Stimulated activated CD4-positive, alpha-beta T cell treated with anti-CD3 and anti-CD28 coated beads, Interleukin-12 subunit alpha, Interleukin-12 subunit beta, amount 100 ng/mL, for 48 hours (primary cell): ENCODE measurements at regions not wholly inside any gene's neighbourhood (a gene's known extent, or its start where the extent isn't known, plus 50 kb on each side); places are given as distances from the start of the nearest gene placed in this dataset.

Experiments used
- DNase-seq, 3 donors: peaks; one replicate each; pipeline ENCODE4 v3.0.0-alpha.2; 2020; ENCODE audit warnings: low read depth in 2 of 3, low spot score in 1 of 3

- no peak for DNase-seq
These were observed 748.7 kb downstream of the TLE4 start for GRCh38 chr9:80320480-80320879.

- no peak for DNase-seq
These were observed 733.4 kb downstream of the TLE4 start for GRCh38 chr9:80305136-80305535.

GRCh38 chr9:80294955-80295354 lies 723.2 kb downstream of the TLE4 start:
- no peak for DNase-seq

GRCh38 chr9:80294318-80294717 lies 722.6 kb downstream of the TLE4 start:
- DNase-seq: no peak

DNA sequence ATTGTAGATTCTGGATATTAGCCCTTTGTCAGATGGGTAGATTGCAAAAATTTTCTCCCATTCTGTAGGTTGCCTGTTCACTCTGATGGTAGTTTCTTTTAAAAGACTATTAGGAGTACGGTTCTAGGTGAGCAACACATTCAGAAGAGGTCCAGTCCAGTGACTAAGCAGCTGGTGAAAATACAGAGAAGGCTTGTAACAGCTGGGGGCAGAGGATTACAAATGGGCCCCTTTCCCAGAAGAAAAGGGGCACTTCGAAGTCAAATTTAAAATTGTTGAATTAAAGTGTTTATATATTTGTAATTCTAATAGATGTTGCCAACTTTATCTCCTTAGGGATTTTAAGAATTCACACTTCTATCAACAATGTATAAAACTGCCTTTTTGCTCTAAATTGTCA lies 720.5 kb downstream of the TLE4 start:
- no peak for DNase-seq

DNA sequence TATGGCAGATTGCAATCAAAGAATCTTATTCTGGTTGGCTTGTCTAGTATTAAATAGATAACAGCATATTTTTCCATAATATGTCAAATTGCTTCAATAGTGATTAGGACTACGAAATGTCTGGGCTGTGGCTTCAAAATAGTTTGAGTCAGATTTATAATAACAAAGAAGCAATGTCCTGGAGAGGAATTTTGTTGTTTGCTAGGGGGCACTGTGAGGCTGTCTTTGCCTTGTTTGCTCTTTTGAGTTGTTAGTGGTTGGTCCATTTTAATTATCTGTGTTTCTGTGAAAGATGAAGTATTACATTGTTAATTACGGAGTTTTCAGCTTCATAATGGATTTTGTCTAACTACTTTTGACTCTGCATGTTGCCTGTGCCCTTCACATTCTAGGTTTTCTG lies 713.6 kb downstream of the TLE4 start:
- no peak for DNase-seq

DNA sequence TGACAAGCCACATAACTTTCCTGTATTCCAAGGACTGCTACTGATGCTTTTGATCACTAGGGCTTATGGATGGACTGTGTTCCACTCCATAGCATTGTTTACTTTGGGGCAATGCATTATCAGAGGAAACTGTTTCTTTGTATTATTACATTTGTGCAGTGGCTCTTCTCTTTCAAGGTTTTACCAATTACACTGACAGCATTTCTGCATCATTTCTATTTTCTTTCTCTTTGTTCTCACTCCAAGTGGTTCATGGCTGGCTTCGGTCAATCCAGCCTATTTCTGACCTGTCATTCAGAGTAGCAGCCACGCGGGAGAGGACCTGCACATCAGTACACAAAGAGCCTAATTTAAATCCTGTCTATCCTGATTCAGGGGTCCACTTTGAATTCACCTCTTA lies 711.0 kb downstream of the TLE4 start:
- DNase-seq: no peak

DNA sequence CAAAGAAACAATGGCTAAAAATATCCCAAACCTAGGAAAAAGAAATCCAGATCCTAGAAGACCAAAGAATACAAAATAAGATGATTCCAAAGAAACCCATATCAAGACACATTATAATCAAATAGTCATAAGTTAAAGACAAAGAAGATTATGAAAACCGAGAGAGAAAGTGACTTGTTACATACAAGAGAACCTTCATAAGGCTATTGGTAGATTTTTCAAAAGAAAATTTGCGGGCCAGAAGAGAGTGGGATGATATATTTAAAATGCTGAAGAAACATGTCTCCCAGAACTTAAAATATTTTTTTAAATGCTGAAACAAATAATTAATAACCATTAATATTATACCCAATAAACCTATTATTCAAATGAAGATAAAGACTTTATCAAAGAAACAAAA lies 687.3 kb downstream of the TLE4 start:
- DNase-seq: no peak

DNA sequence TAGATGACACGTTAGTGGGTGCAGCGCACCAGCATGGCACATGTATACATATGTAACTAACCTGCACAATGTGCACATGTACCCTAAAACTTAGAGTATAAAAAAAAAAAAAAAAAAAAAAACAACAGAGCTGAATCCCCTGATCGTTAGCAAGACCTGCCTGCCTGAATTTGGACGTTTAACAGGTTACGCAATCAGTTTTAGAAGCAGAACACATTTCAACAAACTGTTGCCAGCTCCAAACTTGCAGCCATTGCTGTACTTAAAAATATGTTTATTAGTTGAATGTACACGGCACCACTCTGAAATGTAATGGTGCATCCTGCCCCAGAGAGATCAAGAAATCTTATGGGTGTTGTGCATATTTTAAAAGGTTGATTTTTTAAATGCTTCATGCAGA lies 680.0 kb downstream of the TLE4 start:
- DNase-seq: no peak

- DNase-seq: no peak
These were observed 670.3 kb downstream of the TLE4 start for GRCh38 chr9:80242022-80242421.

GRCh38 chr9:80235752-80236151 lies 664.0 kb downstream of the TLE4 start:
- no peak for DNase-seq

GRCh38 chr9:80233906-80234305 lies 662.1 kb downstream of the TLE4 start:
- DNase-seq: no peak

DNA sequence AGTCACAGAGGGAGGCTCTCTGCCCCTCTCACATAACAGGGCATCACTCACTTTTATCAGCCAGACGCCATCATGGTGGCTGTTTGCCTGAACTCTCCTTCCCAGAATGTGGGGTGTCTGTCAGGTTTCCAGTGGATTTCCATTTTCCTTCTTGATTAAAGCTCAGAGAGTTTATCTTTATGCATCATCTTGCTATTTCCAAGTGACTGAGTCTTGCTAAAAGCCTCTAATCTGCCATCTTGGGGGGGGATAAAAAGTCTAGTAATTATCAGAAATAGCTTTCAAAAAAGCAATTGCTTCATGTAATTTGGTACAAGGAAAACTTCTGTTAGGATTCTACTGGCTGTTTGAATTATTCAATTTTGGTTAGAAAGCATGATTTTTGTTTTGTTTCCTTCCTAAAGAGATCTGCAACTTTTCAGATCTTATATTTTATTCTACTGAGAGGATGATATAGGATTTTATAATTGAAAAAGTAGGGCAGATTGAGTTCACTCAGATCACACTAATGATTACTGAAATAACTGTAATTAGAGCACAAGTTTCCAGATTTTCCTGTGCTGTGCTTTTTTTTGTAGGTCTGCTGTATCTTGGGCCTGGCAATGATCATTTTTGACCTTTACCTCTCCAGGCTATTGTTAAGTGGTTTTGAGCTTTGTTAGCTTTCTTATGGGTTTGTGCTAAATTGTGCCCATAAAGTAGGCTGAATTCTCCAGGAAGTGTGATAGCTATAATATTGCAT lies 661.5 kb downstream of the TLE4 start:
- DNase-seq: no peak

DNA sequence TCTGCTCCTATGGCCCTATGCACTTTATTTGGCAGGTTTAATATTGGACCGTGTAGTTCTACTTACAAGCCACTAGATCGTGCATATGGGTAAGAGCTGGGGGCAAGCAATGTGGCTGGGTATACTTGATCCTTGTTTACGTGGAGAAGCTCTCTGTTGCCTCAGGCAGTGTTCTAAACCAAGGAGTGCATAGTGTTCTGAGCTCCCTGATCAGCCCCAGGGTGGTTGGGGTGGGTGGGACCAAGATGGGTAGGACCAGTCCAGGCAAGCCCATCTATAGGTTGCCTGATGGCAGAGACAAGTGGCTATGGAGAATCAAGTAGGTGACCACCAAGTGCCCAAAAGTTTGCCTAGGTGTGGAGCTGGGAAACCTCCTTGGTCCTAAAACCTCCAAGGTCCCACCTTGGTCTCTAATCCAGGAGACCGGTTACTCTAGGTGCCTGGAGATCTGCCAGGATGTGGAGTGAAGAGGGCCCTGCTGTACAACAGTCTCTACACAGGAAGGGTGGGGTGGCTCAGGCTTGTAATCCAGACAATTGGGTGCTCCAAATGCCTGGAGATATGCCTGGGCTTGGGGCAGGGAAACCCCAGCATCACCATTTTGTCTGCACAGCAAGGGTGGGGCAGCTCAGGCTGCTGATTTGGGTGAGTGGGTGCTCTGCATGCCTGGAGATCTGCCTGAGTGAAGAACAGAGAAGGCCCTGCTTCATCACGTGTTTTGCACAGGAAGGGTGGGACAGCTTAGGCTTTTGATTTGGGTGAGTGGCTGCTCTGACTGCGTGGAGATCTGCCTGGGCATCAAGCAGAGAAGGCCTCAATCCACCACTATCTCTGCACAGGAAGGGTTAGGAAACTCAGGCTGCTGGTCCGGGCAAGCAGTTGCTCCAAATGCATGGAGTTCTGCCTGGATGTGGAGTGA lies 659.8 kb downstream of the TLE4 start:
- no peak for DNase-seq

DNA sequence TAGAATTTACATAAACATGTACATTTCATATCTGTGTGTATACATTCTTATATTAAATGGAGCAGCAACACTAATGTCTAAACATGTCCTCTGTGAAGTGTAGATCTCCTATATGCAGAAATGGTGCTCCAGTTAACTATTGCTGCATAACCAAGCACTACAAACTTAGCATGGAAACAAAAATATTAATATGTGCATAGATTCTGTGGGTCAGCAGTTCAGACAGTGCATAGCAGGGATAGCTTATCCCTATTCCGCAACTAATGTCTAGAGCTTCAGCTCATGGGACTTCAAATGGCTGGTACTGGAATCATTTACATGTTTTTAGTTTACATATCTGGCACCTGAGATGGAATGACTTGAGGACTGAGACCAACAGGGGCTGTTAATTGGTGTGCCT lies 652.1 kb downstream of the TLE4 start:
- DNase-seq: no peak

DNA sequence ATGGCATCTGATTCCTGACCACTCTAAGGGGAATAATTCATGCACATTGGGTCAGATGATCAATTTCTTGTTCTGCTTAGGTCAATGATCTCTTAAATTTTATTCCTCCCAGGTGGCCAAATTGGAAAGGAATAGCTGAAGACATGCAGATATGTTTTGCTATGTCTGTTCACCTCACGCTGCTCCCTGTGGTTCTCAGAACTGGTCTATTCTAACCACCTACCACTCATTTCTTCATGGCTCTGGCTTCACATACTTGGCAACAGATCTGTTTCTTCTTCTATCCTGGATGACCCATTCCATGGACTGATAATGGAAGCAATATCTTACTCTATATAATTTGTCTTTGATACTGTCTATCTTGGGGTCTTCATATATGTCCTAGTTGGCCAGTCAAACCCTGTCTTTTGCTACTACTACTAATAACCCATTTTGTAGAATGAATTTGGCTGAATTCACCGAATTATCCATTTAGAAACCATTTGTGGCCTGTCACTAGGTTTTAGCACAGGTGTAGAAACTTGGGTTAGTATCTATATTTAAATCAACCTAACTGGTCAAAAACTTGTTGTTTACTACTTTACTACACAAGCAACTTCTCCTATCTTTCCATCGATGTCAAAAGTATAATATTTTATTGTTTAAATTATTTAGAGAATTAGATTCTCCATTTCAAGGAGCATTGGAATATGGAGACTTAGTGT lies 650.9 kb downstream of the TLE4 start:
- no peak for DNase-seq

GRCh38 chr9:80218328-80218727 lies 646.6 kb downstream of the TLE4 start:
- DNase-seq: no peak

DNA sequence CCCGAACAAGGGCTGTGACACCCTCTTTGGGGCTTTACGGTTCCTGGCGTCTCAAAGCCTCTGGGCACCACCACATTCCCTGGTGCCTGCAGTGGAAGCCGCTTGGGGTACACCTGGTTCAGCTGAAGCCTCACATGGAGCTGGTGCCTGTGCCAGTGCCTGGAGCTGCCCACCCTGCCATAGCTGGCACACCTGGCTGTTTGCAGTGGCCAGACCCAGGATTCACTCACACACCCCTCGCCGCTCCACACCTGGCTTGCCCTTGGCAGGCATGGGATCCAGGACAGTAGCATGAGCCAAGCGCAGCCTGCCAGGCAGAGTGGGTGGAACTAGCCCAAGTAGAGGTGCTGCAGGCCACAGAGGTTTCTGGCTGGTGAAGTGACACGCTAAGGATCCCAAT lies 641.8 kb downstream of the TLE4 start:
- DNase-seq: no peak

- no peak for DNase-seq
These were observed 636.9 kb downstream of the TLE4 start for GRCh38 chr9:80208696-80209095.

- no peak for DNase-seq
These were observed 632.3 kb downstream of the TLE4 start for GRCh38 chr9:80204054-80204453.

DNA sequence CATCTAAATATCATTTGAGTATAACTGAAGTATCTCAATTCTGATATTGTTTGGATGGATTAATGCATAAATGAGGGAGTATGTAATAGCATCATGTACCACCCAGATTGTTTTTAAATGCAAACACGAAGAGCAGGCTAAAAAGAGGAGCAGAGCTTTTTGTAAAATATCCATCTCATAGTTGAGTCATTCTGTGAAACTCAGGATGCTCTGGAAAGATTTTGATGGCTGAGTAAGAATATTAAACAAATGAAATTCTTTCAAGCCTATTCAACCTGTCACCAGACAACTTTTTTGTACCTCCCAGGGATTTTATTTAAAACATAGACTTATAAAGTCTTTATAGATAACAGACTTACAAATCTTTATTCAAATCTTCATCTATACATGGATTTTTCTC lies 625.9 kb downstream of the TLE4 start:
- no peak for DNase-seq

GRCh38 chr9:80191108-80191507 lies 619.3 kb downstream of the TLE4 start:
- no peak for DNase-seq
